ENCODE measurements at regions not wholly inside any gene's neighbourhood (a gene's known extent, or its start where the extent isn't known, plus 50 kb on each side); places are given as distances from the start of the nearest gene placed in this dataset.

DNA sequence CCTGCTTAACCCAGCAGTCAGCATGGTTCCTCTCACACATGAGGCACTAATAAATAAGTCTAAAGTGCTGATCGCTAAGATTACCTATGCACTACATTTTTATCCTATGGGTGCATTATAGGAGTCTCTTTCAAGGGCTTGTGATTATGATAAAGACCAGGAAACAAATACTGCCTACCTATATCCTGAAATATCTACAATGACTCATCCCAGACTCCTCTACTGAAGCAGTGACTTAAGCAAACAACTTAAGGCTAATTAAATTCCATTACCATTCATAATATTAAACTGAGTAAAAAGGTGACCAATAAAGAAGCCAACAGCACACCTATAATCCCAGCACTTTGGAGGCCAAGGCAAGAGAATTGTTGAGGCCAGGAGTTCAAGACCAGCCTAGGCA, 338.4 kb downstream of the DNAH5 start:
- TF ChIP-seq, protein P1, sequence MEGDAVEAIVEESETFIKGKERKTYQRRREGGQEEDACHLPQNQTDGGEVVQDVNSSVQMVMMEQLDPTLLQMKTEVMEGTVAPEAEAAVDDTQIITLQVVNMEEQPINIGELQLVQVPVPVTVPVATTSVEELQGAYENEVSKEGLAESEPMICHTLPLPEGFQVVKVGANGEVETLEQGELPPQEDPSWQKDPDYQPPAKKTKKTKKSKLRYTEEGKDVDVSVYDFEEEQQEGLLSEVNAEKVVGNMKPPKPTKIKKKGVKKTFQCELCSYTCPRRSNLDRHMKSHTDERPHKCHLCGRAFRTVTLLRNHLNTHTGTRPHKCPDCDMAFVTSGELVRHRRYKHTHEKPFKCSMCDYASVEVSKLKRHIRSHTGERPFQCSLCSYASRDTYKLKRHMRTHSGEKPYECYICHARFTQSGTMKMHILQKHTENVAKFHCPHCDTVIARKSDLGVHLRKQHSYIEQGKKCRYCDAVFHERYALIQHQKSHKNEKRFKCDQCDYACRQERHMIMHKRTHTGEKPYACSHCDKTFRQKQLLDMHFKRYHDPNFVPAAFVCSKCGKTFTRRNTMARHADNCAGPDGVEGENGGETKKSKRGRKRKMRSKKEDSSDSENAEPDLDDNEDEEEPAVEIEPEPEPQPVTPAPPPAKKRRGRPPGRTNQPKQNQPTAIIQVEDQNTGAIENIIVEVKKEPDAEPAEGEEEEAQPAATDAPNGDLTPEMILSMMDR (IDR thresholded peaks at IDR 0.05): no peak
- TF ChIP-seq POLR2AphosphoS5 (IDR thresholded peaks at IDR 0.05): no peak

All from breast epithelium (tissue), 3 donors.